Kidney (tissue), 13 donors: ENCODE measurements at regions not wholly inside any gene's neighbourhood (a gene's known extent, or its start where the extent isn't known, plus 50 kb on each side); places are given as distances from the start of the nearest gene placed in this dataset.

Experiments used
- DNase-seq, 5 donors: peaks; one replicate each; pipeline ENCODE4 v3.0.0-alpha.2; 2013 to 2020
- FAIRE-seq: peaks from 2 replicates; lab custom pipeline; 2012; peaks lifted over from hg19 to GRCh38; lab: Jason Lieb, UNC
- H3K27ac ChIP-seq, 2 donors: one replicate each; pipeline ENCODE4 v1.7.0; 2013; ENCODE audit warnings: low read depth in 2 of 2, low read length in 2 of 2, inconsistent platforms in 1 of 2
- H3K27me3 ChIP-seq: one replicate; pipeline ENCODE4 v1.7.1; 2013; ENCODE audit warnings: low read length, inconsistent platforms; ENCODE audit not compliant: control insufficient read depth, insufficient read depth
- H3K36me3 ChIP-seq, 3 donors: one replicate each; pipeline versions ENCODE4 v1.7.0 to v1.7.1; 2013; ENCODE audit warnings: low read length in 3 of 3, control low read depth in 1 of 3, inconsistent platforms in 1 of 3; ENCODE audit not compliant: insufficient read depth in 3 of 3, control insufficient read depth in 2 of 3
- H3K4me1 ChIP-seq, 3 donors: one replicate each; pipeline versions ENCODE4 v1.7.0 to v1.7.1; 2013; ENCODE audit warnings: low read length in 3 of 3, inconsistent platforms in 1 of 3, low read depth in 1 of 3; ENCODE audit not compliant: control insufficient read depth in 2 of 3, insufficient read depth in 2 of 3
- H3K4me3 ChIP-seq, 3 donors: one replicate each; pipeline versions ENCODE4 v1.7.0 to v1.8.1; 2013; ENCODE audit warnings: low read length in 3 of 3, control low read depth in 1 of 3, inconsistent platforms in 1 of 3
- H3K9ac ChIP-seq, 3 donors: one replicate each; pipeline versions ENCODE4 v1.7.0 to v1.7.1; 2013; ENCODE audit warnings: low read length in 3 of 3, control low read depth in 1 of 3, inconsistent platforms in 1 of 3
- H3K9me3 ChIP-seq, 3 donors: one replicate each; pipeline versions ENCODE4 v1.7.0 to v1.7.1; 2013; ENCODE audit warnings: low read length in 3 of 3, control low read depth in 1 of 3, inconsistent platforms in 1 of 3; ENCODE audit not compliant: control insufficient read depth in 2 of 3, insufficient read depth in 1 of 3
- intact Hi-C: fragments of 100-400 bp; cut with DNase I; formaldehyde crosslinking; loops from one replicate; pipeline ENCODE4 v1.11.1; 2022
- TF ChIP-seq, protein P1 (sequence below): IDR thresholded peaks from 3 replicates; pipeline ENCODE4 v1.5.1; 2012; ENCODE audit warnings: mild to moderate bottlenecking, moderate library complexity, borderline replicate concordance; ENCODE audit not compliant: insufficient read depth; ENCODE audit errors: extremely low read depth
- donor health status: control.
- donor health status: control.
- donor health status: control.
- donor health status: control.
- donor health status: control.
- donor health status: DM: yes; HTN: yes; CAD: no.
- donor health status: Normal renal cell carcinoma (clear cell type).

DNA sequence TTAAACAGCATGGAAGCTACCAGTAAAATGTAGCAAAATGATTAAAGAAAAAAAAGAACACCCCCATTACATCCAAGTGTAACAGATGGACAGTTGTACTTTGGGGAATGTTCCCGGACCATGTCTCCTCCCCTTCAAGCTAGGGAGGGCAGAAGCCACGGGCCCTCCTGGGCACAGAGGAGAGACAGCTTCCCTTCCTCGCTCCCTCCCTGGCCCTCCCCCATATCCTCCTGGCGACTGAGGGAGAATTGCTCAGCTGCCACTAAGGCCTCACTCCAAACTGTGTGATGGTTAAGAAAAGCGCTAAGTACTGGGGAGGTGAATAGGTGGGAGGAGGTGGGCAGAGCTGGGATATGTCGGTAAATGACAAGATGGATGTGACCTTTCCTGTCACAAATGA lies 358.0 kb downstream of the HRH4 start:
- Histone ChIP-seq H3K4me3 (no peak overlapping the region), H3K9ac (no peak overlapping the region), H3K9me3 (no peaks in the 10 kb centered on the region), H3K27ac (no peak overlapping the region), H3K36me3 (no peaks in the 10 kb centered on the region), H3K4me1 (no peaks in the 10 kb centered on the region), H3K27me3 (no peaks in the 10 kb centered on the region)
- intact Hi-C loops = no loop called here
- TF ChIP-seq, protein P1, sequence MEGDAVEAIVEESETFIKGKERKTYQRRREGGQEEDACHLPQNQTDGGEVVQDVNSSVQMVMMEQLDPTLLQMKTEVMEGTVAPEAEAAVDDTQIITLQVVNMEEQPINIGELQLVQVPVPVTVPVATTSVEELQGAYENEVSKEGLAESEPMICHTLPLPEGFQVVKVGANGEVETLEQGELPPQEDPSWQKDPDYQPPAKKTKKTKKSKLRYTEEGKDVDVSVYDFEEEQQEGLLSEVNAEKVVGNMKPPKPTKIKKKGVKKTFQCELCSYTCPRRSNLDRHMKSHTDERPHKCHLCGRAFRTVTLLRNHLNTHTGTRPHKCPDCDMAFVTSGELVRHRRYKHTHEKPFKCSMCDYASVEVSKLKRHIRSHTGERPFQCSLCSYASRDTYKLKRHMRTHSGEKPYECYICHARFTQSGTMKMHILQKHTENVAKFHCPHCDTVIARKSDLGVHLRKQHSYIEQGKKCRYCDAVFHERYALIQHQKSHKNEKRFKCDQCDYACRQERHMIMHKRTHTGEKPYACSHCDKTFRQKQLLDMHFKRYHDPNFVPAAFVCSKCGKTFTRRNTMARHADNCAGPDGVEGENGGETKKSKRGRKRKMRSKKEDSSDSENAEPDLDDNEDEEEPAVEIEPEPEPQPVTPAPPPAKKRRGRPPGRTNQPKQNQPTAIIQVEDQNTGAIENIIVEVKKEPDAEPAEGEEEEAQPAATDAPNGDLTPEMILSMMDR = no peak
- no peak for FAIRE-seq
- DNase-seq = peak in 3 of 5 donors; percentile 36 to 57 (median 47)

DNA sequence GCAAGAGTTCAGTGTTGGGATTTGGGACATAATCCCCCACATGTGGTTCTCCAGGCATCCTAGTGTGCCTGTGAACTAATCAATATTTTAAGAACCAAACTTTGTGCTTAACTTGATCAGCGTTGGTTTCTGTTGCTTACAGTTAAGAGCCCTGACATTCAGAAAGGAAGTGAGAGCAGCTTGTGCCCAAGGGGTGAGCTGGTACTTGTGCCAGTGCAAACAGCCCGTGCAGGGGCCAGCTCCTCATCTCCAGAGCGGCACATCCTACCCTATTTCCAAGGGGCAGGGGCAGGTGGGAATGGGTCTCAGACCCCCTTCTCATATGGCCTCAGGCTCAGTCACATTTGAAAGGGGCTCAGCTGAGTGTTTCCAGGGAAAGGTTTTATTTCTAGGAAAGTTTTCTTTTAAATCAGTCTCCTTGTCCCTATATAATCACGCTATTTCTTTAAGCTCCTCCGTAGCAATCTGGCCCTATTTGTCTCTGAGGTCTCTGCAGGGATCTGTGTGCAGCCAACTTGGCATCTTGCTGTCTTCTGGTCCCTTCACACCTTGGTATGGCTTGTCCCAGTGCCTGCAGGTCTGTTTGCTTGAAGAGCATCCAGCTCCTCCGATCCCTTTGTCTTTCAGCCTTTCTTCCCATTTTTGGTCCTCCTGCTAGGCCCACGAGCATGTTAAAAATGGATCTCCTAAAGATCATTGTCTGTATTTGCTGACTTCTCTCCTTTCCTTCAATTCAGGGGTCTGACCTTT lies 358.9 kb downstream of the HRH4 start:
- Histone ChIP-seq H3K4me1 (no peaks in the 10 kb centered on the region), H3K9ac (no peak overlapping the region), H3K27me3 (no peaks in the 10 kb centered on the region), H3K27ac (no peak overlapping the region), H3K4me3 (no peak overlapping the region), H3K36me3 (no peaks in the 10 kb centered on the region), H3K9me3 (no peaks in the 10 kb centered on the region)
- intact Hi-C loops = no loop called here
- DNase-seq = no peak
- TF ChIP-seq, protein P1 = no peak
- FAIRE-seq = no peak

DNA sequence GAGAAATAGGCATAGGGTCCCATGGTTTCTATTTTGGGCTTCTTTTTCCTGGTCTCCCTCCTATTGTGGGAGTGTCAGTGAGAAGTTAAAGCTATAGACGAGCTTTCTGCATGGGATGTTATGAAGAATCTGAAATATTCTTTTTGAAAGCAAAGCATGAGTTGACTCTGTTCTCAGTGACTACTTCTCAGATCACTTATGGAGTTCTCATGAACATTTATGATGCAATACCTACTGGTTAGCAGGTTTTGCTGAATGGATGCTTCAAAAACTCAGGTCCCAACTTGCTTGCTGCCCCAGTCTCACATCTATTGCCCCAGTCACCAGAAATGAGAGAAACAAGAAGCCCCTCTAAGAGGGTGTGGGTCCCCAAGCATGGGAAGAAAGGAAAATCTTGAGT lies 365.0 kb downstream of the HRH4 start:
- Histone ChIP-seq H3K4me3 (no peak overlapping the region), H3K36me3 (no peaks in the 10 kb centered on the region), H3K9ac (no peak overlapping the region), H3K9me3 (no peaks in the 10 kb centered on the region), H3K4me1 (peaks cover 0 to 3% (median 0%) of the 10 kb centered on the region in 3 donors), H3K27me3 (no peaks in the 10 kb centered on the region), H3K27ac (no peak overlapping the region)
- TF ChIP-seq, protein P1 = no peak
- intact Hi-C loops = no loop called here
- no peak for DNase-seq
- no peak for FAIRE-seq
